ENCODE measurements at regions not wholly inside any gene's neighbourhood (a gene's known extent, or its start where the extent isn't known, plus 50 kb on each side); places are given as distances from the start of the nearest gene placed in this dataset.
"Not testable (repeated sequence)": the region's sequence is repeated elsewhere in the genome, so short reads cannot be mapped to it uniquely, and the experiment has no call there.

GRCh38 chr5:99495456-99495855, 566.6 kb upstream of the CHD1 start:
- TF ChIP-seq CTCF, POLR2A (IDR thresholded peaks at IDR 0.05): not testable (repeated sequence)
